Activated T-helper 2 cell treated with anti-CD3 and anti-CD28 coated beads, Interferon-gamma antibody, Interleukin-2, Interleukin-4, amounts not matched to agents 10 μg/mL and 5 μg/mL and 100 μg/mL, durations not matched to agents 14 hours and 24 hours and 36 hours (primary cell): ENCODE measurements at regions not wholly inside any gene's neighbourhood (a gene's known extent, or its start where the extent isn't known, plus 50 kb on each side); places are given as distances from the start of the nearest gene placed in this dataset.

Experiments
- DNase-seq: peaks from one replicate; pipeline ENCODE4 v3.0.0; 2021; ENCODE audit warnings: low spot score
- H3K27ac Mint-ChIP-seq: one replicate; pipeline ENCODE4 v1.8.0; 2021; ENCODE audit warnings: mixed read lengths
- H3K27me3 Mint-ChIP-seq: one replicate; pipeline ENCODE4 v1.8.0; 2021; ENCODE audit warnings: low read depth, mixed read lengths
- H3K36me3 Mint-ChIP-seq: one replicate; pipeline ENCODE4 v1.8.0; 2021; ENCODE audit warnings: low read depth, mixed read lengths
- H3K4me1 Mint-ChIP-seq: one replicate; pipeline ENCODE4 v1.8.0; 2021; ENCODE audit warnings: low read depth, mixed read lengths
- H3K4me3 Mint-ChIP-seq: one replicate; pipeline ENCODE4 v1.8.0; 2021; ENCODE audit warnings: low read depth, mild to moderate bottlenecking, moderate library complexity, mixed read lengths
- H3K9me3 Mint-ChIP-seq: one replicate; pipeline ENCODE4 v1.8.0; 2021; ENCODE audit warnings: mixed read lengths
- intact Hi-C: fragments of 100-400 bp; cut with micrococcal nuclease; formaldehyde crosslinking; loops from one replicate; pipeline ENCODE4 v1.15.1; 2023

DNA sequence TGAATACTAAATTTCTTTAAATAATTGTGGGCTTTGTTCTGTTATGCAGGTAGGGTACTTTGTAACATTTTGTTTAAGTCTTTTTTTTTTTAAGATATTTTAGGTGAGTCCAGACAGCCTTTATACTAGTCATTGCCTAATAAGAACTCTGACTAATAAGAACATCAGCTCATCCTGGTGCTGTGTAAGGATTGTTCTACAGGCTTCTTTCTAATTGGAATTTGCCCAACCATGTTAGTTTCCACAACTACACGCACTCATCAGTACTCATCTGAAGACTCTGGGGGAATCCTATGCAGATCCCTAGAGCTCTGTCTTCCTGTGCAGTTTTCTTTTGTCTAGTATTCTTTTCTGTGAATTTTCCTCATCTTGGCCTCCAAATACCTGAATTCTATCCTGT is 741.8 kb downstream of the IGSF11 start:
- Mint-ChIP-seq H3K27ac (no peak overlapping the region), H3K9me3 (peaks cover 20% of the 10 kb centered on the region), H3K36me3 (no peaks in the 10 kb centered on the region), H3K4me3 (no peak overlapping the region), H3K4me1 (no peaks in the 10 kb centered on the region), H3K27me3 (no peaks in the 10 kb centered on the region)
- DNase-seq, result no peak
- intact Hi-C loops, result no loop called here

DNA sequence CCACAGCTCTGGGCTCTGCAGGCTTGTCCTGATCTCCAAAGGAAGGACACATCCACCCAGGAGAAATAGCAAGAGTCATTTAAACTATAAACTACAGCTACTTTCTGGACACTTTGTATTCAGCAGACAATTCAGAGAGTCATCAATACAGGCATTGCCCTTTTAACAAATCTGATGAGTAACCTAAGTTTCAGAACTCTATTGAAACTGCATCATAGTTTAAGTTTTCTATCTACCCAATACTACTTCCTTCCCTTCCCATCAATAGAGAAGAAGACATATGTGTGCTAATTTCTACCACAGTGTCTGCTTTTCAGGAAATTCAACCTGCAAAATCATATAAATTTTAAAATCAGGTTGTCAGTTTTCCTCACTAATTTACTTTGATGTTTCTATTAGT is 736.5 kb downstream of the IGSF11 start:
- no peak overlapping the region for H3K4me3 Mint-ChIP-seq
- DNase-seq, result no peak
- H3K27ac Mint-ChIP-seq, result no peak overlapping the region
- no peaks in the 10 kb centered on the region for H3K27me3 Mint-ChIP-seq
- no peaks in the 10 kb centered on the region for H3K36me3 Mint-ChIP-seq
- peaks cover 7% of the 10 kb centered on the region for H3K9me3 Mint-ChIP-seq
- H3K4me1 Mint-ChIP-seq, result no peaks in the 10 kb centered on the region
- intact Hi-C loops, result no loop called here

DNA sequence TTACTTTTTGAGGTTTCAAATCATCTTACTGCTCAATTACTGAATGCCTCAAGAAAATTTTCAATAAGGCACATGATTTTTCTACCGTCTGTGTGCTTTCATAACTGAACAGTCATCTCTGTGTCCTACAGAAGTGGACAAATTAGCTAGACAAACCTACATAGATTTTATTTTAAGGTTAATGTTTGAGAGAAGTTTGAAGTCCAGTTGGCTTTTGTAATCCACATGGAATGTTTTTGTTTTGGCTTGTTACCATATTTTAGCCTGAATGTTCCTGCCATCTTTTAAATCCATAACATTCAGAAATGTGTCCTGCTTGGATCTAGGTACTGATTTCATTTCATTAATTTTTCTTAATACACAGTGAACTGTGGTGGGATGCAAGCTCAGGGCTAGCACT is 730.1 kb downstream of the IGSF11 start:
- no peaks in the 10 kb centered on the region for H3K4me1 Mint-ChIP-seq
- no peaks in the 10 kb centered on the region for H3K27me3 Mint-ChIP-seq
- no peak overlapping the region for H3K4me3 Mint-ChIP-seq
- peaks cover 11% of the 10 kb centered on the region for H3K9me3 Mint-ChIP-seq
- no peaks in the 10 kb centered on the region for H3K36me3 Mint-ChIP-seq
- intact Hi-C loops, result no loop called here
- H3K27ac Mint-ChIP-seq, result no peak overlapping the region
- DNase-seq, result no peak

DNA sequence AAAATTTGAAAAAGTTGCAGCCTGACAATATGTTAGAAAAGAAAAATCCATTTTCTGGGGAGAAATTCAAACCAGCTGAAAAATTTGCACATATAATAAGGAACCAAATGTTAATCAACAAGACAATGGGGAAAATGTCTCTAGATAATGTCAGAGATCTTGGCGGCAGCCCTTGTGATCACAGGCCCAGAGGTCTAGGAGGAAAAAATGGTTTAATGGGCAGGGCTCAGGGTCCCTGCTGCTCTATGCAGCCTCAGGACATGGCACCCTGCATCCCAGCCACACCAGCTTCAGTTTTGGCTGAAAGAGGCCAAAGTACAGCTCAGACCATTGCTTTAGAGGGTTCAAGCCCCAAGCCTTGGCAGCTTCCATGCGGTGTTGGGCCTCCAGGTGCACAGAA is 701.9 kb downstream of the IGSF11 start:
- Mint-ChIP-seq H3K4me3 (no peak overlapping the region), H3K4me1 (no peaks in the 10 kb centered on the region)

DNA sequence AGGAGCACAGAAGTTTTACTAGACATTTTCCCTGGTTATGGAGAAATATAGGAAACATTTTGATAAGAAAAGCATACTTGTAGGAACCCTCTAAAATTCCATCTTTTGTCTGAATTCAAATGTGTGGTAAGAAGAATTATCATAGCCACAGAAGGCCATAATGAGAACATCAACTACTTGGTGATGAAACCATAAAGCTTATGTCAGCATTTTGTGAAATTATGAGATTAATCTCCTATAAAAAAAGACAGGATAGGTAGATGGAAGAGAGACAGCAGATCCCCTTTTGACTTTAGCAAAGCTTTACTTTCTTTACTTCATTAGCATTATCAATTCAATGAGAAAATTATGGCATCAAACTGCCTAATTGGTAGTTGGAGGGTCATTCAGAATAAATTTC is 697.0 kb downstream of the IGSF11 start:
- Mint-ChIP-seq H3K27me3 (no peaks in the 10 kb centered on the region), H3K36me3 (no peaks in the 10 kb centered on the region), H3K27ac (no peak overlapping the region), H3K9me3 (peaks cover 35% of the 10 kb centered on the region), H3K4me3 (no peak overlapping the region), H3K4me1 (no peaks in the 10 kb centered on the region)
- intact Hi-C loops, result no loop called here
- no peak for DNase-seq

More for the DNA sequence above, 701.9 kb downstream of the IGSF11 start:
- H3K27me3 Mint-ChIP-seq, result no peaks in the 10 kb centered on the region
- intact Hi-C loops, result no loop called here
- peaks cover 55% of the 10 kb centered on the region for H3K9me3 Mint-ChIP-seq
- no peak for DNase-seq
- H3K36me3 Mint-ChIP-seq, result no peaks in the 10 kb centered on the region
- H3K27ac Mint-ChIP-seq, result no peak overlapping the region

DNA sequence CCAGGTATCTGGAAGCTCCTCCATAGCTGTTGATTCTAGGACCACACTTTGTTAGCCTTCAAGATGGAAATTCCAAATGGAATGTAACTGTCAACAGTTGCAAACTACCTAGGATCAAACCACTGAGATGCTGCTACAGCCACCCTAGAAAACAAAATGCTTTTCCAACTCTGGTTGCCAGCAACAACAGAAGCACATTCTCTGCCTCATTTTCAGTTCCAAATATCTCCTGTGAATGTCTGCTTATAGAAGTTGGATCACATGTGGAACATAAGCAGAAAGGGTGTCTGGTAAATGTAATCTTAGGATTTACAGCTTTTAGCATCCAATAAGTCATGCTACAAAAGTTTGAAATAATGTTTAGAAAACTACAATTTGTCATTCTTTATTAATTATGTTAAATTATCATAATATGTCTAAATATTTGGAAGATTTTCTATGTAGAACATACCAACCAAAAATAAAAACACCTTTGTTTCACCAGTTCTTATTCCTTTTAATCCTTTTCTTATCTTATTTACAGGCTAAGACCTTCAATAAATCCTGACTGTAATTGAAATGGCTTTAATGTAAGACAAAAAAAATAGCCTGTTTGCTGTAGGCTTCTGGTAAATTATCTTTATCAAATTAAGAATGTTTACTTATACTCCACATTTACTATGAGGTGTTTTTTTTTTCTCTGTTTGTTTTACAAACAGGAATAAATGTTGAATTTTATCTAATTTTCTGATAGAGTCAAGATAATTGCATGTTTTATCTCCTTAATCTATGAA is 687.1 kb downstream of the IGSF11 start:
- no peak overlapping the region for H3K4me3 Mint-ChIP-seq
- intact Hi-C loops, result no loop called here
- H3K27ac Mint-ChIP-seq, result no peak overlapping the region
- H3K4me1 Mint-ChIP-seq, result no peaks in the 10 kb centered on the region
- no peak for DNase-seq
- H3K27me3 Mint-ChIP-seq, result no peaks in the 10 kb centered on the region
- H3K9me3 Mint-ChIP-seq, result peaks cover 19% of the 10 kb centered on the region
- H3K36me3 Mint-ChIP-seq, result no peaks in the 10 kb centered on the region

DNA sequence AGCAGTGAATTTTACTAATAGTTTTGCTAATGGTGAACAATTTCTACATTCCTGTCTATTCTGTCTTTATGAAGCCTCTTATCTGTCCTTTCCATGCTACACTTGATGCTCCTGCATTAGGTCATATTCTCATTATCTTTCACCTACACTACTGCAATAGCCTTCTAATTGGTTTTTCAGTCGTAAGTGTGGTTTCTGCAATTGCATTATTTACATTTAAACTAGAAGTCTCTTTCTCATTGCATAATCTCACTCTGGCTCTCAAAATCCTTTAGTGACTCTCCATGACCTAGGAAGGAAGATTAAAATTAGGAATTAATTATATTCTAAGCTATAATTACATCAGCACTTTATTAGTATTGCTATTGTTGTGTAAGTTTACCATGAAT is 686.5 kb downstream of the IGSF11 start:
- Mint-ChIP-seq H3K4me3 (no peak overlapping the region), H3K4me1 (no peaks in the 10 kb centered on the region), H3K9me3 (peaks cover 23% of the 10 kb centered on the region), H3K27me3 (no peaks in the 10 kb centered on the region), H3K27ac (no peak overlapping the region), H3K36me3 (no peaks in the 10 kb centered on the region)
- DNase-seq, result no peak
- intact Hi-C loops, result no loop called here

DNA sequence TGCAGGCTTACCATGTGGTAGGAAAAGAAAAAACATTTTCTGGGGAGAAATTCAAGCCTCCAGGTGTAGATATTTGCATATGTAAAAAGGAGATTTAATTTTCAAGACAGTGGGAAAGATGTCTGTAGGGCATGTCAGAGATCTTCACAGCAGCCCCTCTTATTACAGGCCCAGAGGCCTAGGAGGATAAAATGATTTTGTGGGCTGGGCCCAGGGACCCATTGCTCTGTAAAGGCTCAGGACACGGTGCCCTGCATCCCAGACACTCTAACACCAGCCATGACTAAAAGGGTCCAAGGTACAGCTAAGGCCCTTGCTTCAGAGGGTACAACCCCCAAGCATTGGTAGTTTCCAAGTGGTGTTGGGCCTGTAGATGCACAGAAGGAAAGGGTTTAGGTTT is 680.1 kb downstream of the IGSF11 start:
- intact Hi-C loops, result no loop called here
- DNase-seq, result no peak
- H3K27me3 Mint-ChIP-seq, result no peaks in the 10 kb centered on the region
- no peak overlapping the region for H3K4me3 Mint-ChIP-seq
- no peaks in the 10 kb centered on the region for H3K4me1 Mint-ChIP-seq
- no peak overlapping the region for H3K27ac Mint-ChIP-seq
- peaks cover 54% of the 10 kb centered on the region for H3K9me3 Mint-ChIP-seq
- no peaks in the 10 kb centered on the region for H3K36me3 Mint-ChIP-seq

DNA sequence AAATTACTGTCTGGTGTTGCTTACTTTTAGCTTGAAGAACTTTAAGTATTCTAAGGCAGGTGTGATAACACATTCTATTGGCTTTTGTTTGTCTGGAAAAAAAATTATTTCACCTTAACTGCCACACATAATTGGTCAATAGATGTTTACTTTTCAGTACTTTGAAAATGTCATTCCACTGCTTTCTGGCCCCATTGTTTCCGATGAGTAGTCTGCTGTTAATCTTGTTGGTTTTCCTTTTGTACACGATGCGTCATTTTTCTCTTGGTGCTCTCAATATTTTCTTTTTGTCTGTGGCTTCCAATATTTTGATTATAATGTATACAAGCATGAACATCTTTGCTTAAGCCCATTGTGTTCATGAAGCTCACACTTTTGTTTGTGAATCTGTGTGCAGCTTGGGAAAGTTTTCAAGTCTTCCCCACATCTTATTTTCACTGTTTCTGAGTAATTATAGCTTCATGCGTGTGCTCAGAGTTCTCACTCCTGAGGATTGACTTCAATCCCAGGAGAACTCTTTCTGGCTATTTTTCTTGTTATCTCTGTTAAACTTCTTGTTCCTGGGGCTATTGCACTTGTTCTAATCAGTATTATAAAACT is 664.7 kb downstream of the IGSF11 start:
- H3K9me3 Mint-ChIP-seq, result peaks cover 34% of the 10 kb centered on the region
- no peaks in the 10 kb centered on the region for H3K36me3 Mint-ChIP-seq
- no peak overlapping the region for H3K4me3 Mint-ChIP-seq
- H3K27ac Mint-ChIP-seq, result no peak overlapping the region
- H3K4me1 Mint-ChIP-seq, result no peaks in the 10 kb centered on the region
- intact Hi-C loops, result no loop called here
- no peak for DNase-seq
- no peaks in the 10 kb centered on the region for H3K27me3 Mint-ChIP-seq

DNA sequence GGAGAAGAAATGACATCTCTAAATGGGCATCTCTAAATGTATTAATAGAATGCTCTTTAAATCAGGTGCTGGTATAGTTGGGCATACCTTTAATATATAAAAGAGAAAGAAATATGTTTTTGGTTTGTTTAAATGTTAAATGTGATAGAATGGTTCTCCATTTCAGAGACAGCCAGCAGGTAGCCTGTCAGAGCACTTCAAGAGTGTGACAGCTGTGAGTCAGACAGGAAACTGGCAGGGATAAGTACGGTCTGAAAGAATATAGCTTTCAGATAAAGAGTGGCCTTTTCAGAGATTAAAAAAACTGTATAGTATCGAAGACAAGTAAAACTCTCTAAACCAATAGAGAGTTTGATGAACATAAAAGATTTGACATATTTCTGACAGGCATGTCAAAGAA is 654.1 kb downstream of the IGSF11 start:
- H3K27ac Mint-ChIP-seq, result no peak overlapping the region
- H3K36me3 Mint-ChIP-seq, result no peaks in the 10 kb centered on the region
- intact Hi-C loops, result no loop called here
- peaks cover 14% of the 10 kb centered on the region for H3K9me3 Mint-ChIP-seq
- H3K4me3 Mint-ChIP-seq, result no peak overlapping the region
- no peaks in the 10 kb centered on the region for H3K4me1 Mint-ChIP-seq
- DNase-seq, result no peak
- H3K27me3 Mint-ChIP-seq, result no peaks in the 10 kb centered on the region

DNA sequence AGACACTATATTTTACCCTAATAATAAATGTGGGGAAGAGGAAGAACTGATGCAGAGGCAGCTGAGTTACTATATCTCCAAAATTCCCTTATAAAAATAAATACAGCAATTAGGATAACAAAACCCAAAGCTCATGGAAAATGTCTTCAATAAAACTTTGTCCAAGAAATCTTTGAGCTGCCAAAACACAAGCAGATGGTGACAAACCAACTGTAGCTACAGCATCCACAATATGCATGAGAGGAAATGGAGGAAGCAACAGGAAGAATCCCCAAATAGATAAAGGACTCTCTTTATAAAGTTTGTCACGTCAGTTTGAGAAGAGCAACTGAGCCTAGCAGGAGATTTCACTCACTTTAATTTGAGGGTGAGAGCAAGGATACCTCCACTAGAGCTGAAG is 638.2 kb downstream of the IGSF11 start:
- Mint-ChIP-seq H3K27me3 (no peaks in the 10 kb centered on the region), H3K9me3 (peaks cover 10% of the 10 kb centered on the region), H3K4me3 (no peak overlapping the region), H3K36me3 (no peaks in the 10 kb centered on the region), H3K4me1 (no peaks in the 10 kb centered on the region), H3K27ac (no peak overlapping the region)
- no peak for DNase-seq
- intact Hi-C loops, result no loop called here

DNA sequence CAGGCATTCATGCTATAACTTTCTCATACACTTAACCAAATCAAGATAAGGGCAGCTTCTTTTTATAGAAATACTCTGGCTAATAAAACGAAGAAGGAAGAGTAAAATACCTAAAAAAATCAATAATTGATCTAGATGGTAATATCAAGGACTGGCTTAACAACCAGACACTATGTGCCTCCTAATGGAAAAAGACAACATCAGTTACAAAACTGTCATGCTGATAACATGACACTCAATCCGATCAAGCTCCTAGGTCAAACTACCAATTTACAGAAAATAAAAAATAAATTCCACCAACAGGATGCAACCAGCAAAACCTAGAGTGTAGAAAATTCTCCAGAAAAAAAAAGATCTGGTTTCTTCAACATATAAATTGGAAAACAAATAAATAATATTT is 634.6 kb downstream of the IGSF11 start:
- H3K9me3 Mint-ChIP-seq, result peaks cover 6% of the 10 kb centered on the region
- no peaks in the 10 kb centered on the region for H3K36me3 Mint-ChIP-seq
- H3K4me1 Mint-ChIP-seq, result no peaks in the 10 kb centered on the region
- intact Hi-C loops, result no loop called here
- H3K27ac Mint-ChIP-seq, result no peak overlapping the region
- H3K4me3 Mint-ChIP-seq, result no peak overlapping the region
- no peak for DNase-seq
- H3K27me3 Mint-ChIP-seq, result no peaks in the 10 kb centered on the region

DNA sequence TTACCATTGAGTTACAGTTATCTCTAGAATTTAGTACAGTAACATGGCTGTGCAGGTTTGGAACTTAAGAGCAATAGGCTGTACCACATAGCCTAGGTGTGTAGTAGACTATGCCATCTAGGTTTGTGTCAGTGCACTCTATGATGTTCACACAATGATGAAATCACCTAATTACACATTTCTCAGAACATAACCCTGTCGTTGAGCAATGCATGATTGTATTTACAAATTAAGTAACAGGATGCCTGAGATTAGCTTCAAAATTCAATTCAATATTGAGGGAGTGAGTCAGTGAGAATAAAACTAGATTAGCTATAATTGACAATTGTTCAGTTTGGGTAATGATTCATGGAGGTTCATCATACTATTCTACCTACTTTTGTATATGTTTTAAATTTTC is 633.8 kb downstream of the IGSF11 start:
- Mint-ChIP-seq H3K27me3 (no peaks in the 10 kb centered on the region), H3K36me3 (no peaks in the 10 kb centered on the region), H3K9me3 (no peaks in the 10 kb centered on the region), H3K4me3 (no peak overlapping the region), H3K4me1 (no peaks in the 10 kb centered on the region), H3K27ac (no peak overlapping the region)
- intact Hi-C loops, result no loop called here
- DNase-seq, result no peak
